Tibial nerve (tissue), 4 donors: ENCODE measurements at regions not wholly inside any gene's neighbourhood (a gene's known extent, or its start where the extent isn't known, plus 50 kb on each side); places are given as distances from the start of the nearest gene placed in this dataset.

Source experiments
- DNase-seq, 2 donors: peaks; one replicate each; pipeline ENCODE4 v3.0.0-alpha.2; 2019; ENCODE audit warnings: low spot score in 2 of 2
- H3K27ac ChIP-seq, 4 donors: fragments of 200-600 bp; sonication (generic) in 3 of 4; one replicate each; pipeline ENCODE4 v1.5.1; 2017 to 2019; ENCODE audit warnings: mild to moderate bottlenecking in 1 of 4
- H3K27me3 ChIP-seq, 2 donors: fragments of 200-600 bp; sonication (generic) in 1 of 2; one replicate each; pipeline versions ENCODE4 v1.5.1 to v1.6.0; 2017 to 2019
- H3K36me3 ChIP-seq, 3 donors: fragments of 200-600 bp; sonication (generic); one replicate each; pipeline ENCODE4 v1.5.1; 2018 to 2019
- H3K4me1 ChIP-seq, 4 donors: fragments of 200-600 bp; sonication (generic) in 3 of 4; one replicate each; pipeline ENCODE4 v1.5.1; 2017 to 2019
- H3K4me3 ChIP-seq, 4 donors: fragments of 200-600 bp; sonication (generic) in 3 of 4; one replicate each; pipeline ENCODE4 v1.5.1; 2017 to 2019; ENCODE audit warnings: mild to moderate bottlenecking in 1 of 4, moderate library complexity in 1 of 4
- H3K9me3 ChIP-seq, 4 donors: fragments of 200-600 bp; sonication (generic) in 3 of 4; one replicate each; pipeline ENCODE4 v1.5.1; 2017 to 2019
- EP300 ChIP-seq, 2 donors: sonication (generic); formaldehyde crosslinking; IDR thresholded peaks; one replicate each; pipeline ENCODE4 v1.6.1; 2017; ENCODE audit warnings: antibody characterized with exemption in 2 of 2, mild to moderate bottlenecking in 1 of 2
- POLR2A ChIP-seq, 2 donors: fragments of 450-650 bp; IDR thresholded peaks; one replicate each; pipeline ENCODE4 v1.6.1; 2017; ENCODE audit warnings: antibody characterized with exemption in 2 of 2, mild to moderate bottlenecking in 2 of 2, moderate library complexity in 2 of 2
- WGBS, 2 donors: methylation state at CpG; one replicate each; pipeline ENCODE4 v1.1.5; 2018; 5-methylcytosine and 5-hydroxymethylcytosine counted together
- TF ChIP-seq, protein P1 (sequence below), 5 experiments: fragments of 200-600 bp in 3 of 5; fragments of 450-650 bp in 2 of 5; sonication (generic) in 3 of 5; IDR thresholded peaks; one replicate each; pipeline ENCODE4 v1.5.1; 2016 to 2019; ENCODE audit warnings: antibody characterized with exemption in 5 of 5, mild to moderate bottlenecking in 3 of 5, moderate library complexity in 2 of 5

- H3K4me1 ChIP-seq, result no peaks in the 10 kb centered on the region
- no peak overlapping the region for H3K4me3 ChIP-seq
- H3K9me3 ChIP-seq, result peaks cover 0 to 24% (median 2%) of the 10 kb centered on the region in 4 donors
- H3K27ac ChIP-seq, result no peak overlapping the region
- TF ChIP-seq, protein P1, sequence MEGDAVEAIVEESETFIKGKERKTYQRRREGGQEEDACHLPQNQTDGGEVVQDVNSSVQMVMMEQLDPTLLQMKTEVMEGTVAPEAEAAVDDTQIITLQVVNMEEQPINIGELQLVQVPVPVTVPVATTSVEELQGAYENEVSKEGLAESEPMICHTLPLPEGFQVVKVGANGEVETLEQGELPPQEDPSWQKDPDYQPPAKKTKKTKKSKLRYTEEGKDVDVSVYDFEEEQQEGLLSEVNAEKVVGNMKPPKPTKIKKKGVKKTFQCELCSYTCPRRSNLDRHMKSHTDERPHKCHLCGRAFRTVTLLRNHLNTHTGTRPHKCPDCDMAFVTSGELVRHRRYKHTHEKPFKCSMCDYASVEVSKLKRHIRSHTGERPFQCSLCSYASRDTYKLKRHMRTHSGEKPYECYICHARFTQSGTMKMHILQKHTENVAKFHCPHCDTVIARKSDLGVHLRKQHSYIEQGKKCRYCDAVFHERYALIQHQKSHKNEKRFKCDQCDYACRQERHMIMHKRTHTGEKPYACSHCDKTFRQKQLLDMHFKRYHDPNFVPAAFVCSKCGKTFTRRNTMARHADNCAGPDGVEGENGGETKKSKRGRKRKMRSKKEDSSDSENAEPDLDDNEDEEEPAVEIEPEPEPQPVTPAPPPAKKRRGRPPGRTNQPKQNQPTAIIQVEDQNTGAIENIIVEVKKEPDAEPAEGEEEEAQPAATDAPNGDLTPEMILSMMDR (IDR thresholded peaks at IDR 0.05), result no peak
- TF ChIP-seq EP300 (IDR thresholded peaks at IDR 0.05), result no peak
- no peak for TF ChIP-seq POLR2A (IDR thresholded peaks at IDR 0.05)
- H3K27me3 ChIP-seq, result no peaks in the 10 kb centered on the region
- WGBS, 2 donors, result 73 to 78% methylated on average over 3 of the region's 3 CpGs
- peaks cover 0 to 19% (median 0%) of the 10 kb centered on the region in 3 donors for H3K36me3 ChIP-seq
- DNase-seq, result no peak
Observed at GRCh38 chr3:185311991-185312390, 50.9 kb upstream of the MAP3K13 start.
